HCT116 (cell line): ENCODE measurements at regions not wholly inside any gene's neighbourhood (a gene's known extent, or its start where the extent isn't known, plus 50 kb on each side); places are given as distances from the start of the nearest gene placed in this dataset.

Experiments
- ATAC-seq: fragments of 200-7000 bp; cut with Tn5 transposase; 2 replicates; pipeline ENCODE4 v1.9.1; 2020; ENCODE audit warnings: mild to moderate bottlenecking, moderate library complexity
- BruUV-seq: library from RNA; stranded (reverse); fragments of 400-500 nt; replicated peaks from 2 replicates; lab custom pipeline; 2021; lab: Mats Ljungman, UMichigan
- CTCF ChIA-PET: fragments of 300-600 bp; sonication (Branson Sonifier 250); formaldehyde crosslinking; loops from one replicate; lab custom pipeline; 2021; ENCODE audit warnings: antibody characterized with exemption; lab: Charles Lee
- POLR2A ChIA-PET: fragments of 300-600, 350-600 bp; sonication (Branson Sonifier 250); formaldehyde crosslinking; loops from one replicate; lab custom pipeline; 2021; ENCODE audit warnings: antibody characterized with exemption; lab: Charles Lee
- RAD21 ChIA-PET, 2 experiments: fragments of 300-600 bp; sonication (Branson Sonifier 250); formaldehyde crosslinking; loops; one replicate each; lab custom pipeline; 2023; ENCODE audit warnings: low total read pairs in 2 of 2; ENCODE audit not compliant: uncharacterized antibody in 2 of 2, unreplicated experiment in 2 of 2, low non-redundant PET in 1 of 2; lab: Charles Lee
- DNase-seq: peaks from one replicate; pipeline ENCODE4 v3.0.0-alpha.2; 2010; ENCODE audit warnings: low read depth, low spot score
- H2AFZ ChIP-seq: fragments of 200-600 bp; shearing (Covaris generic), sonication (generic); 2 replicates; pipeline ENCODE4 v1.6.1; 2017; ENCODE audit warnings: low read depth, mixed run types, mixed read lengths, antibody characterized with exemption, low read length; ENCODE audit not compliant: poor library complexity, severe bottlenecking
- H3K27ac ChIP-seq: 2 replicates; pipeline ENCODE4 v1.5.1; 2012; ENCODE audit warnings: low read depth, low read length
- H3K27me3 ChIP-seq: fragments of 200-600 bp; sonication (generic); 2 replicates; pipeline ENCODE4 v1.6.1; 2016; ENCODE audit warnings: mixed run types, low read length, mixed read lengths; ENCODE audit not compliant: insufficient read depth
- H3K36me3 ChIP-seq, 2 experiments: fragments of 200-500 bp in 1 of 2; fragments of 200-600 bp in 1 of 2; sonication (Bioruptor generic) in 1 of 2; sonication (generic) in 1 of 2; 2 replicates each; pipeline versions ENCODE4 v1.5.1 to v1.6.1; 2014 to 2016; ENCODE audit warnings: low read length in 2 of 2, inconsistent platforms in 1 of 2, mixed read lengths in 1 of 2, mixed run types in 1 of 2; ENCODE audit not compliant: insufficient read depth in 2 of 2, control insufficient read depth in 1 of 2
- H3K4me1 ChIP-seq, 2 experiments: fragments of 200-600 bp in 1 of 2; sonication (generic) in 1 of 2; 2 replicates each; pipeline versions ENCODE4 v1.5.1 to v1.6.1; 2012 to 2017; ENCODE audit warnings: low read length in 2 of 2, inconsistent platforms in 1 of 2, mild to moderate bottlenecking in 1 of 2, mixed read lengths in 1 of 2, mixed run types in 1 of 2, moderate library complexity in 1 of 2; ENCODE audit not compliant: insufficient read depth in 2 of 2, control insufficient read depth in 1 of 2
- H3K4me2 ChIP-seq: fragments of 200-600 bp; sonication (generic); 2 replicates; pipeline ENCODE4 v1.6.1; 2017; ENCODE audit warnings: mixed run types, low read length, mixed read lengths
- H3K4me3 ChIP-seq, 2 experiments: fragments of 200-600 bp in 1 of 2; sonication (generic) in 1 of 2; replicated peaks in 1 of 2; 2 replicates each; pipeline ENCODE4 v1.5.1; 2011 to 2016; ENCODE audit warnings: low read length in 2 of 2, control low read depth in 1 of 2, low read depth in 1 of 2, mild to moderate bottlenecking in 1 of 2, mixed read lengths in 1 of 2, mixed run types in 1 of 2
- H3K79me2 ChIP-seq: fragments of 200-600 bp; sonication (generic); 2 replicates; pipeline ENCODE4 v1.6.1; 2017; ENCODE audit warnings: mild to moderate bottlenecking, mixed run types, low read length, moderate library complexity, mixed read lengths; ENCODE audit not compliant: insufficient read depth
- H3K9ac ChIP-seq: fragments of 200-600 bp; sonication (generic); 2 replicates; pipeline ENCODE4 v1.6.1; 2016; ENCODE audit warnings: low read length, mixed read lengths
- H3K9me2 ChIP-seq: fragments of 200-600 bp; sonication (generic), shearing (Covaris generic); 2 replicates; pipeline ENCODE4 v1.6.1; 2017; ENCODE audit warnings: mixed run types, mild to moderate bottlenecking, moderate library complexity; ENCODE audit not compliant: insufficient read depth
- H3K9me3 ChIP-seq, 2 experiments: fragments of 200-500 bp in 1 of 2; fragments of 200-600 bp in 1 of 2; sonication (Bioruptor generic) in 1 of 2; sonication (generic) in 1 of 2; 2 replicates each; pipeline ENCODE4 v1.6.1; 2014 to 2017; ENCODE audit warnings: low read length in 2 of 2, mixed read lengths in 2 of 2, inconsistent platforms in 1 of 2, low read depth in 1 of 2, mild to moderate bottlenecking in 1 of 2, mixed run types in 1 of 2, moderate library complexity in 1 of 2; ENCODE audit not compliant: control insufficient read depth in 1 of 2, insufficient read depth in 1 of 2
- H4K20me1 ChIP-seq: fragments of 200-600 bp; sonication (generic), shearing (Covaris generic); 2 replicates; pipeline ENCODE4 v1.6.1; 2017; ENCODE audit warnings: mixed run types, mild to moderate bottlenecking, moderate library complexity; ENCODE audit not compliant: insufficient read depth
- EGR1 ChIP-seq: IDR thresholded peaks from 2 replicates; pipeline ENCODE4 v1.6.1; 2012; ENCODE audit warnings: low read depth
- ELF1 ChIP-seq: IDR thresholded peaks from 2 replicates; pipeline ENCODE4 v1.6.1; 2012; ENCODE audit warnings: low read depth, borderline replicate concordance
- EZH2phosphoT487 ChIP-seq: fragments of 200-600 bp; IDR thresholded peaks from 2 replicates; pipeline ENCODE4 v1.6.1; 2018; ENCODE audit warnings: antibody characterized with exemption, borderline replicate concordance
- JUND ChIP-seq: IDR thresholded peaks from 2 replicates; pipeline ENCODE4 v1.6.1; 2012
- POLR2A ChIP-seq: IDR thresholded peaks from 2 replicates; pipeline ENCODE4 v1.7.0; 2011; ENCODE audit warnings: borderline replicate concordance; ENCODE audit not compliant: insufficient read depth, insufficient read length; ENCODE audit errors: extremely low read depth
- RAD21 ChIP-seq: IDR thresholded peaks from 2 replicates; pipeline ENCODE4 v1.6.1; 2012; ENCODE audit warnings: low read depth, mild to moderate bottlenecking
- SIN3A ChIP-seq: IDR thresholded peaks from 2 replicates; pipeline ENCODE4 v1.6.1; 2012; ENCODE audit warnings: low read depth
- SRF ChIP-seq: IDR thresholded peaks from 2 replicates; pipeline ENCODE4 v1.6.1; 2012; ENCODE audit warnings: low read depth
- TCF7L2 ChIP-seq: IDR thresholded peaks from 2 replicates; pipeline ENCODE4 v1.7.0; 2011; ENCODE audit warnings: borderline replicate concordance, inconsistent platforms; ENCODE audit not compliant: insufficient read depth, insufficient read length; ENCODE audit errors: extremely low read depth
- ZBTB33 ChIP-seq: IDR thresholded peaks from 2 replicates; pipeline ENCODE4 v1.6.1; 2011; ENCODE audit warnings: mild to moderate bottlenecking, low read length, moderate library complexity; ENCODE audit not compliant: insufficient replicate concordance; ENCODE audit errors: extremely low read depth
- ZFX ChIP-seq: fragments of 450-650 bp; IDR thresholded peaks from 2 replicates; pipeline ENCODE4 v1.6.1; 2017
- ZNF274 ChIP-seq: fragments of 200-500 bp; sonication (Bioruptor generic); IDR thresholded peaks from 2 replicates; pipeline ENCODE4 v1.6.1; 2014; ENCODE audit warnings: mild to moderate bottlenecking, low read depth, low read length, inconsistent platforms
- intact Hi-C: fragments of 100-400 bp; cut with micrococcal nuclease; formaldehyde crosslinking; loops from 2 replicates; pipeline ENCODE4 v1.10.0; 2022
- TF ChIP-seq, protein P1 (sequence below): IDR thresholded peaks from 2 replicates; pipeline ENCODE4 v1.6.1; 2012
- TF ChIP-seq, protein P2 (sequence below), 3 experiments: fragments of 200-600 bp in 1 of 3; sonication (generic) in 1 of 3; IDR thresholded peaks in 2 of 3; conservative IDR thresholded peaks in 1 of 3; 2 replicates each; pipeline ENCODE4 v1.5.1; 2012 to 2017; ENCODE audit warnings: low read depth in 2 of 3, low read length in 2 of 3, antibody characterized with exemption in 1 of 3, borderline replicate concordance in 1 of 3, control low read depth in 1 of 3, mild to moderate bottlenecking in 1 of 3, mixed read lengths in 1 of 3, mixed run types in 1 of 3, moderate library complexity in 1 of 3; ENCODE audit not compliant: insufficient read depth in 1 of 3

GRCh38 chr7:67566101-67566500 is 569.5 kb downstream of the TYW1 start:
- TF ChIP-seq, protein P1, sequence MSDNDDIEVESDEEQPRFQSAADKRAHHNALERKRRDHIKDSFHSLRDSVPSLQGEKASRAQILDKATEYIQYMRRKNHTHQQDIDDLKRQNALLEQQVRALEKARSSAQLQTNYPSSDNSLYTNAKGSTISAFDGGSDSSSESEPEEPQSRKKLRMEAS, result no peak
- TF ChIP-seq ELF1, result no peak
- no peak for TF ChIP-seq SRF
- TF ChIP-seq JUND, result no peak
- TF ChIP-seq RAD21, result no peak
- TF ChIP-seq EZH2phosphoT487, result no peak
- no peak for TF ChIP-seq ZFX
- TF ChIP-seq TCF7L2, result no peak
- TF ChIP-seq, protein P2, sequence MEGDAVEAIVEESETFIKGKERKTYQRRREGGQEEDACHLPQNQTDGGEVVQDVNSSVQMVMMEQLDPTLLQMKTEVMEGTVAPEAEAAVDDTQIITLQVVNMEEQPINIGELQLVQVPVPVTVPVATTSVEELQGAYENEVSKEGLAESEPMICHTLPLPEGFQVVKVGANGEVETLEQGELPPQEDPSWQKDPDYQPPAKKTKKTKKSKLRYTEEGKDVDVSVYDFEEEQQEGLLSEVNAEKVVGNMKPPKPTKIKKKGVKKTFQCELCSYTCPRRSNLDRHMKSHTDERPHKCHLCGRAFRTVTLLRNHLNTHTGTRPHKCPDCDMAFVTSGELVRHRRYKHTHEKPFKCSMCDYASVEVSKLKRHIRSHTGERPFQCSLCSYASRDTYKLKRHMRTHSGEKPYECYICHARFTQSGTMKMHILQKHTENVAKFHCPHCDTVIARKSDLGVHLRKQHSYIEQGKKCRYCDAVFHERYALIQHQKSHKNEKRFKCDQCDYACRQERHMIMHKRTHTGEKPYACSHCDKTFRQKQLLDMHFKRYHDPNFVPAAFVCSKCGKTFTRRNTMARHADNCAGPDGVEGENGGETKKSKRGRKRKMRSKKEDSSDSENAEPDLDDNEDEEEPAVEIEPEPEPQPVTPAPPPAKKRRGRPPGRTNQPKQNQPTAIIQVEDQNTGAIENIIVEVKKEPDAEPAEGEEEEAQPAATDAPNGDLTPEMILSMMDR (IDR thresholded peaks at IDR 0.05 in 2 of 3, conservative IDR thresholded peaks at IDR 0.05 in 1 of 3; ENCODE audit: borderline replicate concordance in 1 of 3, insufficient read depth in 1 of 3, low read depth in 2 of 3, low read length in 2 of 3), result no peak
- TF ChIP-seq EGR1, result no peak
- no peak for TF ChIP-seq SIN3A
- TF ChIP-seq ZBTB33, result no peak
- TF ChIP-seq POLR2A, result no peak
- TF ChIP-seq ZNF274, result no peak
- no peak overlapping the region for H3K4me2 ChIP-seq
- H3K9me3 ChIP-seq, result no peaks in the 10 kb centered on the region; a peak in 1 of 4 replicates
- H3K9ac ChIP-seq, result no peak overlapping the region
- CTCF ChIA-PET, result no interaction called here
- no peaks in the 10 kb centered on the region for H3K27me3 ChIP-seq
- ATAC-seq (no peak), DNase-seq (no peak)
- POLR2A ChIA-PET, result no interaction called here
- intact Hi-C loops, result no loop called here
- no peaks in the 10 kb centered on the region for H3K9me2 ChIP-seq
- BruUV-seq, result no TSS peak
- H3K79me2 ChIP-seq, result no peaks in the 10 kb centered on the region
- H2AFZ ChIP-seq, result no peak overlapping the region
- no peak overlapping the region for H3K27ac ChIP-seq
- no peaks in the 10 kb centered on the region for H4K20me1 ChIP-seq
- H3K4me3 ChIP-seq, result no peak overlapping the region
- no peaks in the 10 kb centered on the region for H3K4me1 ChIP-seq
- RAD21 ChIA-PET, result no interaction called here
- H3K36me3 ChIP-seq, result no peaks in the 10 kb centered on the region
